ENCODE measurements at regions not wholly inside any gene's neighbourhood (a gene's known extent, or its start where the extent isn't known, plus 50 kb on each side); places are given as distances from the start of the nearest gene placed in this dataset.

DNA sequence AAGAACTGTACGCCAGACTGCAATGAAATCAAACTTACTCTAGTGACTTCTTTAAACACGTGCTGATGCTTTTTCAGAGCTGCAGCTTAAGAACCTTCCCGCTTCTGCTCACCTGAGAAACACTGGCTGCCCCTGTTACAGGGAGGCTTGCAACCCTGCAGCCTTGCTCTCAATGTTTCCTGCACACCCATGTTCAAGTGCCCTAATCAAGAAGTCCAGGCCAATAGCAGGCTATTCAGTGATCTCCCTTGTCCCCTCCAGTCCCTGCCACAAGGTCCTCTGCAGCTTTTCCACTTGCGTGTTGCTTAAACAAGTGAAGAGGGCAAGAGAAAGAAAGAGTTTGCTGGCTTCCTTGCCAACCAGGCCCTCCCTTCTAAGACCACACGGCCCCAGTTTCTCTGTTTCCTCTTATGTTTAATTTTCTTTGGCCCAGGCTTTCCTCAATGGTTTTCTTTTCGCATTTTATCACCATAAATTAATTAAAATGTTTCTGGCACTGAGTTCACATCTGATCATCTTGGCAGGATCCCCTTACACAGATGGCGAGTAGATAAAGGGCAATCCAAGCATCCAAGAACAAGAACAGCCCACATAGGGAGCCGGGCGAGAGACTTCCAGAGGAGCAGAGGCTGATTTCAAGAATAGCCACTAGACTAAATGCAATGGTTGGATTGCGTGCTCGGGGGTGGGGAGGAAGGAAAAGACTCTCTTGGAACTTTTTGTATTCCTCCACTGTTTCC, 82.3 kb upstream of the CDKN3 start:
- peaks cover 26% of the 10 kb centered on the region for H3K27me3 Mint-ChIP-seq
- no peak overlapping the region for H3K4me3 Mint-ChIP-seq
- DNase-seq: no peak
- no peaks in the 10 kb centered on the region for H3K36me3 Mint-ChIP-seq (ENCODE audit: low read depth)
- H3K9me3 Mint-ChIP-seq: no peaks in the 10 kb centered on the region
- H3K27ac Mint-ChIP-seq: no peak overlapping the region
- H3K4me1 Mint-ChIP-seq (ENCODE audit: low read depth): no peaks in the 10 kb centered on the region

- Mint-ChIP-seq H3K27me3 (peaks cover 24% of the 10 kb centered on the region), H3K36me3 (ENCODE audit: low read depth) (no peaks in the 10 kb centered on the region), H3K27ac (no peak overlapping the region), H3K4me1 (ENCODE audit: low read depth) (no peaks in the 10 kb centered on the region), H3K9me3 (no peaks in the 10 kb centered on the region), H3K4me3 (no peak overlapping the region)
- DNase-seq: no peak
Measured at GRCh38 chr14:54316652-54317051, 80.2 kb upstream of the CDKN3 start.

- Mint-ChIP-seq H3K36me3 (ENCODE audit: low read depth) (no peaks in the 10 kb centered on the region), H3K4me1 (ENCODE audit: low read depth) (no peaks in the 10 kb centered on the region), H3K27me3 (peaks cover 21% of the 10 kb centered on the region), H3K27ac (no peak overlapping the region), H3K4me3 (no peak overlapping the region), H3K9me3 (no peaks in the 10 kb centered on the region)
- DNase-seq: no peak
Measured at GRCh38 chr14:54317391-54317790, 79.4 kb upstream of the CDKN3 start.

- Mint-ChIP-seq H3K27me3 (peaks cover 17% of the 10 kb centered on the region), H3K27ac (no peak overlapping the region), H3K4me1 (ENCODE audit: low read depth) (no peaks in the 10 kb centered on the region), H3K36me3 (ENCODE audit: low read depth) (no peaks in the 10 kb centered on the region), H3K4me3 (no peak overlapping the region), H3K9me3 (no peaks in the 10 kb centered on the region)
- DNase-seq: no peak
Measured at GRCh38 chr14:54322246-54322645, 74.6 kb upstream of the CDKN3 start.

DNA sequence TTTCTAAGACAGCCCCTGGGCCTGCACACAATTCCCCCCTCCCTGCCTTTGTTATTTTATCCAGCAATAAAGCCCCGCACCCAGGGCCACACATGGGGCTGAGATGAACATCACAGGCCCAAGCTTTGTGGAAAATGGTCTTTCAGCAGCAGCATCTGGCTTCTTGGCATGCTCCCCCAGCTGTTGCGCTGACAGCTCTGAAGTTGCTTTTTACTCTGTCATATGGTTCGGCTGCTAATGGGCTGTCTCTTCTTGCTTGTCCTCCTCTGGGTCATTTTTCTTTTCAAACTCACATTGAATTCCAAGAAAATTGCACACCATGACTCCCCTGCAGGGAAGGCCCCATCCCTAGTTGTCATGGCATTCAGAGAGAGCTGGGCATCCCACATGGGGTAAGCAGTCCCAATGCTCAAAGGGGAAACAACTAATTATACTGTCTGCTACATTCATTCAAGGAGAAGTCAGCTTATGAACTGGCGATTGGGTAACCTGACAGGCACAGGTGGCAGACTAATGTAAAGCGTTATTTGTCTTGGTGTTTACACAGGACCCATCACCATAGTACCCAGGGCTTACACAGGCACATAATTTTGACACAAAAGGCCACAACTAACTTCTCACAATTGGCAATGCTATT, 74.0 kb upstream of the CDKN3 start:
- Mint-ChIP-seq H3K27ac (no peak overlapping the region), H3K4me1 (ENCODE audit: low read depth) (no peaks in the 10 kb centered on the region), H3K36me3 (ENCODE audit: low read depth) (no peaks in the 10 kb centered on the region), H3K9me3 (no peaks in the 10 kb centered on the region), H3K27me3 (peaks cover 20% of the 10 kb centered on the region), H3K4me3 (no peak overlapping the region)
- no peak for DNase-seq

DNA sequence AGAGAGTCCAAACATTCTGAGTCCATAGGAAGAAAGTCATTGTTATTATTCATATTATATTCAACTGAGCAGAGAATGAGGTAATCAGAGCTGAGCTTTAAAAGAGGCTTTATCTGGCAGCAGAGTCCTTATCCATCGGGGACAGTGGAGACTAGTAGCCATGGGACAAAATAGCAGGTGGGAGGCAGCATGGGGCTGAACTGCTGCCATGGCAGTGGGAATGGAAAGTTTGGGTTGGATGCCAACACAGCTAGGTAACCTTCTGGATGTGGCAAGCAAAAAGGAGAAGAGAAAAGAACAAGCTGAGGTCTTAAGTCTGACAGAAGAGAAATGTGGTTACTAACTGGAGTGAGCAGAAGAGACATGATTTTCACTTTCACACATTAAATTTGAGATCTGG, 71.0 kb upstream of the CDKN3 start:
- DNase-seq: no peak
- peaks cover 37% of the 10 kb centered on the region for H3K27me3 Mint-ChIP-seq
- H3K27ac Mint-ChIP-seq: no peak overlapping the region
- H3K4me3 Mint-ChIP-seq: no peak overlapping the region
- no peaks in the 10 kb centered on the region for H3K36me3 Mint-ChIP-seq (ENCODE audit: low read depth)
- no peaks in the 10 kb centered on the region for H3K9me3 Mint-ChIP-seq
- no peaks in the 10 kb centered on the region for H3K4me1 Mint-ChIP-seq (ENCODE audit: low read depth)

DNA sequence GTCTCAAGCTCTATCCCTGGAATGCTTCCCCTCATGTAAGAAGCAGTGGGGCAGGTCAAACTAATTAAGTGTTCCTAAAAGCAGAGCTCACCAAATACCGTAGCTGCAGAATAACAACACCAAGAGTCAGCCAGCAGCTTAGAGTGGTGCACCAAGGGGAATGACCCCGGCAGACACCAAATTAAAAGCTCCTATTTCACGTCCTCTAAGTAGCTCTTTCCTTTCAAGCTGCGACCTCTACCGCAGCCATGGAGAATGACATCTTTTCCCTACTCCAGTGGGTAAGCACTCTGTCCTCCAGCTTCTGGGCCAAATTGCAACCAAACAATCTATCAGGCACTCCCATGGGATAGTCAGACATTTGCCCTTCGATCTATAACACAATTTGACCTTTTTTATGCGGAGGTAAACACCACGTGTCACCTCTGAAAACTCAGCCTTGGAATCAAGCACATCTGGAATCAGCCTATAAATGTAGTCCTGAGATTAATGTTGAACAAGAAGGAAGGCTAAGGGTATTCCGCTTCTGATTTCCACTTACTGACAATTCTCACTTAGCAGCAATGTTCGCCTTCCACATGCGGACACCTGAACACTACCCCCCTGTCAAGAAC, 67.6 kb upstream of the CDKN3 start:
- H3K27ac Mint-ChIP-seq: no peak overlapping the region
- no peak for DNase-seq
- H3K36me3 Mint-ChIP-seq (ENCODE audit: low read depth): no peaks in the 10 kb centered on the region
- H3K9me3 Mint-ChIP-seq: no peaks in the 10 kb centered on the region
- no peak overlapping the region for H3K4me3 Mint-ChIP-seq
- H3K4me1 Mint-ChIP-seq (ENCODE audit: low read depth): no peaks in the 10 kb centered on the region
- H3K27me3 Mint-ChIP-seq: peaks cover 36% of the 10 kb centered on the region

GRCh38 chr14:54330876-54331275, 65.9 kb upstream of the CDKN3 start:
- Mint-ChIP-seq H3K4me3 (no peak overlapping the region), H3K36me3 (ENCODE audit: low read depth) (no peaks in the 10 kb centered on the region), H3K27ac (no peak overlapping the region), H3K9me3 (no peaks in the 10 kb centered on the region), H3K27me3 (peaks cover 40% of the 10 kb centered on the region), H3K4me1 (ENCODE audit: low read depth) (no peaks in the 10 kb centered on the region)
- no peak for DNase-seq

DNA sequence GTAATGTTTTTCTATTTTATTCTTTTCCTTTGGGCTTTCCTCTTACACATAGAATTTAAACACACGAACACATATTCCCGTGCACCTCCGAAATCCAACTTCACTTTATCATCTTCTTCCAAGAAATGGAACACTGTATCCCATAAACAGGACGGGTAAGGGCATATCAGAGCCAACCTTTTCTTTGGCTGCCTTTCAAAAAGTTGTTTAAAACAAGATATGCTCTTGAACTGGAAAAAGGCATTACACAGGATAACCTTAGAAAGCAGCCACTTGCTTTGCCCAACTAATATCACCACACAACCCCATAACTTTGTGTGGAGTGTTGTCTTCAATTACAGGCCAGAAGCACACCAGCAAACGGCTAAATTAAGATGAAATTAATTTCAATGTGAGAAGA, 65.3 kb upstream of the CDKN3 start:
- Mint-ChIP-seq H3K27me3 (peaks cover 42% of the 10 kb centered on the region), H3K27ac (no peak overlapping the region), H3K36me3 (ENCODE audit: low read depth) (no peaks in the 10 kb centered on the region), H3K4me3 (no peak overlapping the region), H3K9me3 (no peaks in the 10 kb centered on the region), H3K4me1 (ENCODE audit: low read depth) (no peaks in the 10 kb centered on the region)
- DNase-seq: no peak

DNA sequence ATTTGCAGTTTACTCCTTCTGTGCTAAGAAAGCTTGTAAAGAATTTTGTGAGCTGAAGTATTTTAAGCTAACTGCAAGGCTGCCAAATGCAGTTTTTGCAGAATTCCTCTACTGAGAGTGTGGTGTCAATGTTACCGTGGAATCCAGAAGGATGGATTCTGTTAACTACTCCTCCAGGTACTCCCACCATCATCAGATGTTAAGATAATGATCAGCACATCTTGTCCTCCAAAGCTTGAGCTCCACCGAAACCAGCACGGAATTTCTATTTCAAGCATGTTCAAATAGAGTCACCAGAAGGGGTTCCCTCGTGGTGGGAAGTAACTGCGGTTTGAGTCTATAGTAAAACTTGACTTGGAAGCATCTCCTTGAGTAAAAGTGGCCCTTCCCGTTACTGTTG, 64.3 kb upstream of the CDKN3 start:
- H3K9me3 Mint-ChIP-seq: no peaks in the 10 kb centered on the region
- no peak overlapping the region for H3K27ac Mint-ChIP-seq
- H3K4me3 Mint-ChIP-seq: no peak overlapping the region
- no peaks in the 10 kb centered on the region for H3K4me1 Mint-ChIP-seq (ENCODE audit: low read depth)
- H3K36me3 Mint-ChIP-seq (ENCODE audit: low read depth): no peaks in the 10 kb centered on the region
- peaks cover 39% of the 10 kb centered on the region for H3K27me3 Mint-ChIP-seq
- no peak for DNase-seq

GRCh38 chr14:54333511-54333910, 63.3 kb upstream of the CDKN3 start:
- no peak for DNase-seq
- peaks cover 35% of the 10 kb centered on the region for H3K27me3 Mint-ChIP-seq
- no peaks in the 10 kb centered on the region for H3K36me3 Mint-ChIP-seq (ENCODE audit: low read depth)
- H3K9me3 Mint-ChIP-seq: no peaks in the 10 kb centered on the region
- no peak overlapping the region for H3K4me3 Mint-ChIP-seq
- no peak overlapping the region for H3K27ac Mint-ChIP-seq
- no peaks in the 10 kb centered on the region for H3K4me1 Mint-ChIP-seq (ENCODE audit: low read depth)

DNA sequence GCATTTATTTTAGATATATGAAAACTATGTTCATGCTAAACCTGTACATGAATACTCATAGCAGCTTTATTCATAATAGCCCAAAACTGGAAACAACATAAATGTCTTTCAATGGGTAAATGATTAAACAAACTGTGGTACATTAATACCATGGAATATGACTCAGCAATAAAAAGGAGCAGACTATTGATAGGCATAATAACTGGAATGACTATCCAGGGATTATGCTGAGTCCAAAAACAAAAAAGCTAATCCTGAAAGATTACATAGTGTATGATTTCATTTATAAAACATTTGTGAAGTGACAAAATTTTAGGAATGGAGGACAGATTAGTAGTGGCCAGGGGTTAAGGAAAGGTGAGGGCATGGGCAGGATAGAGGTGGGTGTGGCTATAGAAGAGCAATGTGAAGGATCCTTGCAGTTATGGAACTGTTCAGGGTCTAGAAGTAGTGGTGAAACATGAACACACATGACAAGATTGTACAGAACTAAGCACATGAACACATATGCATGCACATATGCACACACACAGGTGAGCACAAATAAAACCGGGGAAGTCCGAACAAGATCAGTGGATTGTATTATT, 61.1 kb upstream of the CDKN3 start:
- peaks cover 23% of the 10 kb centered on the region for H3K27me3 Mint-ChIP-seq
- no peak overlapping the region for H3K27ac Mint-ChIP-seq
- no peaks in the 10 kb centered on the region for H3K9me3 Mint-ChIP-seq
- no peak for DNase-seq
- H3K4me1 Mint-ChIP-seq (ENCODE audit: low read depth): no peaks in the 10 kb centered on the region
- no peaks in the 10 kb centered on the region for H3K36me3 Mint-ChIP-seq (ENCODE audit: low read depth)
- H3K4me3 Mint-ChIP-seq: no peak overlapping the region

- DNase-seq: no peak
- Mint-ChIP-seq H3K4me3 (no peak overlapping the region), H3K4me1 (ENCODE audit: low read depth) (no peaks in the 10 kb centered on the region), H3K36me3 (ENCODE audit: low read depth) (no peaks in the 10 kb centered on the region), H3K27me3 (peaks cover 20% of the 10 kb centered on the region), H3K9me3 (no peaks in the 10 kb centered on the region), H3K27ac (no peak overlapping the region)
Measured at GRCh38 chr14:54337314-54337713, 59.5 kb upstream of the CDKN3 start.

DNA sequence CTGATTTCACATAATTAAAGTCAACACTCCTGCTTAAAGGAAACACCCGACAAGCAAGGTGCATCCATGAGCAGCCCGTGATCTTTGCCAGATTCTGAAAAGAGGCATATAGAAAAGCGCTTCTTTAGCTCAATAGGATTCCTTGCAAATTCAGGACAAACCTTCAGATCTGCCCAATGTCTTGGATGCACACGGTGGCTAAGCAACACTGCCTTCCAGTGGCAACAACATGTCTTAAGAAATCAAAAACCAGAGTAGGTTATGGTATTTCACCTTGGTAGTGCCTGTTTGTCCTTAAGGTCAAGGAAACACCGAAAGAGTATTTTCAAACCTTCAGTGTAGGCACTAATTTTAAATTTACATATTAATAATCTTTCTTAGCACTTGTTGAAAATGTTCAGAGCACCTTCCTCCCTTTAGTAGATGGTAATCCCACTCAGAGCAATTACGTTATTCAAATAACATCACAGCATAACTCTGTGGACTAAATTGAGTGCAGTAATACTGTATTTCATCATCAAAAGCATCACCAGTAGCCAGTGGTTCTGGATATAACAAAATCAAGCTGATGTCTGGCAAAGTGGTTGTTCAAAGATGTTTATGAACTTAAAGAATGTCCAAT, 58.0 kb upstream of the CDKN3 start:
- Mint-ChIP-seq H3K4me3 (no peak overlapping the region), H3K36me3 (ENCODE audit: low read depth) (no peaks in the 10 kb centered on the region), H3K27ac (no peak overlapping the region), H3K4me1 (ENCODE audit: low read depth) (no peaks in the 10 kb centered on the region), H3K27me3 (peaks cover 15% of the 10 kb centered on the region), H3K9me3 (no peaks in the 10 kb centered on the region)
- no peak for DNase-seq

DNA sequence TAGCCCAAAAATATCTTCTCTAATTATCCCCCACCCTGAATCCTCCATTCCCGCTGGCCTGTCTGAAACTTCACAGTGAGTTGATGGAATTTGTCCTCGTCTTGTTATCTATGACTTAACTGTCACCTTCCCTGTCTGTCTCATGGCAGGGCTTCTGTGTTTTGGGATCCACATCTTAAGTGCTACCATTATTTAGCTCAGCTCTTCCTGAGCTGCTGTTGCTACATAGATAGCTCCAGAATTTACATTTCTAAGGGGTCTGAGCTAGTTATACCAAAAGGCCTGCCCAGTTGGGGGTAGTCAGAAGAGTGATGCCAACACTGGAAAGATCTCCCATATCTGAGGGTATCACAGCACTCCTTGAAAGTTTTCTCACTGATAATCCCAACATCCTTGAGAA, 57.0 kb upstream of the CDKN3 start:
- Mint-ChIP-seq H3K27me3 (peaks cover 15% of the 10 kb centered on the region), H3K4me3 (no peak overlapping the region), H3K4me1 (ENCODE audit: low read depth) (no peaks in the 10 kb centered on the region), H3K9me3 (no peaks in the 10 kb centered on the region), H3K27ac (no peak overlapping the region), H3K36me3 (ENCODE audit: low read depth) (no peaks in the 10 kb centered on the region)
- DNase-seq: no peak
